Non-pigmented ciliary epithelial cell (primary cell): ENCODE measurements at regions not wholly inside any gene's neighbourhood (a gene's known extent, or its start where the extent isn't known, plus 50 kb on each side); places are given as distances from the start of the nearest gene placed in this dataset.
"Not testable (repeated sequence)": the region's sequence is repeated elsewhere in the genome, so short reads cannot be mapped to it uniquely, and the experiment has no call there.

Experiments
- DNase-seq: peaks from one replicate; pipeline ENCODE4 v3.0.0-alpha.2; 2010; ENCODE audit warnings: low read depth

DNA sequence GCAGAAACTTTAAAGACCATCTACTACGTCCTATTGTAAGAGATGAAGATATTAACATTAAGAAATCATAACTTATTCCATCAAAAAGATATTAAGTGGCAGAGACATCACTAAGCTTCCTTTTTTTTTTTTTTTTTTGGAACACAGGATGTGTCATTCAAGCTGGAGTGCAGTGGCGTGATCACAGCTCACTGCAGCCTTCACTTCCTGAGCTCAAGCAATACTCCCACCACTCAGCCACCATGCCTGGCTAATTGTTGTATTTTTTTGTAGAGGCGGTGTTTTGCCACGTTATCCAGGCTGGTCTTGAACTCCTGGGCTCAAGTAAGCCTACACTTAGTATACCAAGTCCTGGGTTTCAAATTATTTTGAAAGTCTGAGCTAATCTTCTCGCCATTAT is 169.7 kb upstream of the KCTD7 start:
- DNase-seq: not testable (repeated sequence)

DNA sequence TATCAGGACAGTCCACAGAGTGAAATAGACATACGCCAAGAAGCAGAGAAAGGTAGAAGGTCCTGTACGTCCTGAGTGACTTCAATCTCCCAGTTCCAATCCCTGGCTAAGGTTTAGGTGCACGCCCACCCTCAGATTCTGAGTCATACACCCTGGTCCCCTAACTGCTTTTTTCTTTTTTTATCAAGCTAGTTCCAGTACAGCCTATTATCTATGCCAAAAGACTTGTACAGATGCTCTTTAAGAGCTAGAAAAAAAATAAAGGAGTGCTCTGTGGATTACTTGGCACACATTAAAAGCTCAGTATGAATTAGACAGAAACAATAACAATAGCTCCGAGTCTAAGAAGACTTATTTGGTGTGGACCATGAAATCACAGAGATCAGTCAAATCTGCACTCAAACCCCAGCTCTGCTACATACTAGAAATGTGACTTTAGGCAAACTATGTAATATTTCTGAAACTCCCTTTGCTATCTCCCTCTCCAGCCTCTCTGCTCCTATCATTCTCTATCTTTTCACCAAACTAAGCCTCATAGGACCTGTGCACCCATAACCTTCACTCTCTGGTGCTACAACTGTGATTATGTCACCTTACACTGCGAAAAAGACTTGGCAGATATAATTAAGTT is 168.8 kb upstream of the KCTD7 start:
- DNase-seq: not testable (repeated sequence)

DNA sequence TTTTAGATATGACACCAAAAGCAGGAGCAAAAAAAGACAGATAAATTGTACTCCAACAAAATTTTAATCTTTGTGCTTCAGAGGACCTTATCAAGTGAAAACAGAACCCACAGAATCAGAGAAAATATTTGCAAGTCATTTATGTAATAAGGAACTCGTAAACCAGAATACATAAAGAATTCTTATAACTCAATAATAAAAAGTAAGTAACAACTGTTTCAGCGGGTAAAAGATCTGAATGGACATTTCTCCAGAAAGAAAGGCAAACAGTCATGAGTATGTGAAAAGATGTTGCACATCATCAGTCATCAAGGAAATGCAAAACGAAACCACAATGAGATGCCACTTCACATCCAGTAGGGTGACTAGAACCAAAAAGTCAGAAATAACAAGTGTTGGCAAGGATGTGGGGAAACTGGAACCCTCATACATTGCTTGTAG is 167.7 kb upstream of the KCTD7 start:
- DNase-seq: no peak

DNA sequence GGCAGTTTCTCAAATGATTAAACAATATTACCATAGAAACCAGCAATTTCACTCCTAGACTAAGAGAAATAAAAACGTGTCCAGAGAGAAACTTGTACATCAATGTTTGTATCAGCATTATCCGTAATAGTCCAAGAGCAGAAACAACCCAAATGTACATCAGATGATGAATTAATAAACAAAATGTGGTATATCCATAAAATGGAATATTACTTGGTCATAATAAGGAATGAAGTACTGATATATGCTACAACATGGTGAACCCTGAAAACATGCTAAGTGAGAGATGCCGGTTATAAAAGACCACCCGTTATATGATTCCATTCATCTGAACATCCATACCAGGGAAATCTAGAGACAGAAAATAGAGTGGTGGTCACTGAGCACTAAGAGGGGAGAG is 167.3 kb upstream of the KCTD7 start:
- not testable (repeated sequence) for DNase-seq

DNA sequence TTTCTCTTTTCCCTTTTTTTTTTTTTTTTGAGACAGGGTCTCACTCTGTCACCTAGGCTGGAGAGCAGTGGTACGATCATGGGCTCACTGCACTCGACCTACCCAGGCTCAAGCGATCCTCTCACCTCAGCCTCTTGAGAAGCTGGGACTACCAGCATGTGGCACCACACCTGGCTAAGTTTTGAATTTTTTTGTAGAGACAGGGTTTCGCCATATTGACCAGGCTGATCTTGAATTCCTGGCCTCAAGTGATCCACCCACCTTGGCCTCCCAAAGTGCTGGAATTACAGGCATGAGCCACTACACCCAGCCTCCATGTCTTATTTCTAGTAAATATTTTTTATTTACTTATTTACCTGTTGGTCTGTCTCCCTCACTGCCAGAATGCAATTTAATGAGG is 165.8 kb upstream of the KCTD7 start:
- not testable (repeated sequence) for DNase-seq

DNA sequence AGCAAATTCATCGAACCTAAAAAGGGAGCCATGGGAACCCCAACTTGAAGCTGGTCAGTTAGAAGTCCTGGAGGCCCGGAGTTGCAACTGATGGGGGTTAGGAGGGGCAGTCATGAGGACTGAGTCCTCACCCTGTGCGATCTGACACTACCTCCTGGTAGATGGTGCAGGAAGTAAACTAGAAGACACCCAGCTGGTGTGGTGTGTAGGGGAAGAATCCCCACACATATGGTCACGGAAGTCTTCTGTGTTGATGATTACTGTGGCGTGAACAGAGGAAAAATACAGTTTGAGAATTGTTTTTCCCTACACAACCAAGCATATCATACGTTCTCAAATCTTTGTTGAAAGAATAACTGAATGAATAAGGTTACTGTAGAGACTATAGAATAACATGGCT is 164.6 kb upstream of the KCTD7 start:
- no peak for DNase-seq

DNA sequence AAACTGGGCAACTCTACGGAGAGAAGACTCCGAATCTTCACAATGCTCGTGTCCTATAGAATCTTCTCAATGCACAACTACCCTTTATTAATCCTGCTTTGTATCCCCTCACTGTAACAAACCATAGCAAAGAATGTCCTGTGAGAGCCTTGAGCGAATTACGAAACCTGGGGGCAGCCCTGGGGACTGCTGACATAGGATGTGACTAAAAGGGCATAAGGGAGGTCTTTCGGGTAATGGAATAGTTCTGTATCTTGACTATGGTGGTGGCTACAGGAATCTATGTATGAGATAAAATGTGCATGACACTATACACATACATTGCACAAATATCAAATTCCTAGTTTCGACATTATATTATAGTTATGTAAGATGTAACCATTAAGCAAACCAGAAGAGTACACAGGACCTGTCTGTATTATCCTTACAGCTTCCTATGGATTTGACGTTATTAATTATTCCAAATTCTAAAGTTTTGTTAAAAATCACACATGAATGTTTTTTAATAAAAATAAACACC is 162.5 kb upstream of the KCTD7 start:
- no peak for DNase-seq

DNA sequence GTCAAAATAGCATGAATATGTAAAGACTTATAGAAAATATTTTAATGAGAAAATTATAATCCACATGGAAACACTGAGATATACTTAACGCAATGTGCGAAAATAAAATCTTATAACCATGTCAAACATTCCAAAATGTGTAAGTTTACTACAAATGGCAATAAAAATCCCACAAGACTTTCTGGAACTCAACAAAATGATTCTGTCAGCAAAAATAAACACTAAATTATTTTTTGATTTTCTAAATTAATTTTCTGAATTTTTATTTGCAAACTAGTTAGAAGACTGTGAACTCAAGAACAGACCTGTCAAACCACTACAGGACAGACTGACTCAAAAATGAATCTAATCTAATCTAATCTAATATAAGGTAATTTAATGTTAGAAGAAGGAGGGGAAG is 160.8 kb upstream of the KCTD7 start:
- no peak for DNase-seq

DNA sequence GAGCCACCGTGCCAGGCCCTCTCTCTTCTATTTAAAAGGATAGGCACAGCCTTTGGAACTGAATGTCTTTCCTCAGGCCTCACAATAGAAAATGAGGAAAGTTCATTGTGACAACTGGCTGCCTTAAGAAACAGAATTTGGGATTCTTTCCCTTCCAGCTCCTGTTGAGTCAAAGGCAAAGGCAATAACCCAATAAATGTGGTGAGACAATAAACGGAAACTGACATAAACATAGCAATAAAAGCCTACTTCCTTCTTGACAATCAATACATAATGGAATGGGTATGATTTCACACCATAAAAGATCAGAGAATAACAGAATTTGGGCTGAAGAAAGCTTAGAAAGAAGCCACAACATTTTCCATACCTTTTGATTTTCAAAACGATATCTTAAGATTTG is 155.6 kb upstream of the KCTD7 start:
- DNase-seq: not testable (repeated sequence)

DNA sequence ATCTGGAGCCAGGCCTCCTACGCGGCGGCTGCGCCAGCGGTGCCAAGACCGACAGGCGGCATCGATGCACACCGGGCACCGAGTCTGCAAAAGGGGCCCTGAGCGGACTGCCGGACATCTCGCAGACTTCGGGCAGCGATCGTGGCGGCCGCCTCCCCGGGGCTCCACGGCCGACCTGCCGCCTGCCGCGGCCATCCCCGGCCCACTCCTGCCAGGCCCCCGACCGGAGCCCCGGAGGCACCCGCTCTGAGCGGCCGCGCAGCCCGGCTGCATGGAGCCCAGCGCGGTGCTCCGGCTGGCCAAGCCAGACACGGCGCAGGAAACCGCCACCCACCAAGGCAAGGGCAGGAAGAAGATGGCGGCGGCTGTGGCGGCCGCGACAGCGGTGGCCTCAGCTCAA is 154.2 kb upstream of the KCTD7 start:
- DNase-seq: no peak

DNA sequence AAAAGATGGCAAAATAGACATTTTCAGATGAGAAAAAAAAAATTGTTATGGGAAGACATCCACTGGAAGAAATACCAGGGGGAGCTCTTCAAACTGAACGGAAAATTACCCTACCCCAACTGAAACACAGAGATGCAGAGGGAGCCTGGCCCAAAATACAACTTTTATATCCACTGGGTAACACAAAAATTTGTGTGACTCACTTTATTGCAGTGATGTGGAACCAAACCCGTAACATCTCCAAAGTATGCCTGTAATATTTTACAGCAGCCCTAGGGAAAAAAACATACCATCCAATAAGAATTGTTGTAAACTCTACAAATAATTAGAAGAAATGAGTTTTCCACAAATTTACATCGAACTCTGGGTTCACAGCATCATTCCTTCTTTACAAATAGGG is 152.6 kb upstream of the KCTD7 start:
- not testable (repeated sequence) for DNase-seq

DNA sequence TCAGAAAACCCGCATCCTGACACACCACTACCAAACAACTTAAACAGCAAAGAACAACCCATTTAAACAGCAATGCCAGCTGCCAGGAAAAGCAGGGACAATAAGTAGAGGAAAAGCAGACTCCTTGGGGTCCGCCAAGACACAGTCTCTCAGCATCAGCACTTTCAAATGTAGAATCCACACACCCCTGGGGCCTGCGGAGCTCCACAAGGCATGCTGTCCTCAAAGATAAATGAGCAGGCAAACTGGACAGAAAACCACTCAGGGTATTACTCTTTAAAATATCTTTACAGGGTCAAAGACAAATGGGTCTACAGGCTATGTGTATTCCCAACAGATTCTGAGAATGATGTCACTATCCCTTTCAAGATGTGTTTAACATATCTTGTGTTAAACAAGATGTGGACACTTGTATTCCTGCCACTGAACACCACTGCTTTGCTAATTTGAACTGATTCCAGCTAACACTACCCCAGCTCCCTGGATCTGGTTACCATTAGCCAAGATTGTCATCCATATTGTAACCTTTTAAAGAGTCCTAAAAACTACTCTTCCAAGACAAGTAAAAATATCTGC is 150.8 kb upstream of the KCTD7 start:
- DNase-seq: not testable (repeated sequence)

DNA sequence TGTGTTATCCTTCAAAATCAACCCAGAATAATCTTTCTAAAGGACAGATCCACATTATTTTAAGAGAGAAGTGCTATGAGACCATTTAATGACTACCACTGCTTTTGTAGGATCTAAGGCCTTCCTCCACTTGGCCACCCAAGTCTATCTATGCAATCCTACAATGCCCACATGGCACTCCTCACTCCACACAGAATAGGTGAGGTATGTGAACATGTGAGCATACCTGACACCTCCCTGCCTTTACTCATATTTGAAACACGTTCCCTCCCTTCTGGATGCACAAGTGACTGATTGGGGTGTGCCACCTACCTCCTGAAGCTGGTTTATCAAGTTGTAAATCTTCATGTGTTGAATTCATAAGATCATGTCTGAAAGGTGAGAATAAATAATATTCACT is 147.5 kb upstream of the KCTD7 start:
- DNase-seq: not testable (repeated sequence)

DNA sequence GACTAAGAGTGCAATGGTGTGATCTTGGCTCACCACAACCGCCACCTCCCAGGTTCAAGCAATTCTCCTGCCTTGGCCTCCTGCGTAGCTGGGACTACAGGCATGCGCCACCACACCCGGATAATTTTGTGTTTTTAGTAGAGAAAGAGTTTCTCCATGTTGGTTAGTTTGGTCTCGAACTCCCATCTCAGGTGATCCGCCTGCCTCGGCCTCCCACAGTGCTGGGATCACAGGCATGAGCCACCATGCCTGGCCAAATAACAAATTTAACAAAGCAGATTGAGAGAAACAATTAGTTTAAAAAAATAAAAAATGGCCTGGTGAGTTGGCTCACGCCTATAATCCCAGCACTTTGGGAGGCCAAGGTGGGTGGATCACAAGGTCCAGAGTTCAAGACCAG is 139.6 kb upstream of the KCTD7 start:
- DNase-seq: not testable (repeated sequence)

DNA sequence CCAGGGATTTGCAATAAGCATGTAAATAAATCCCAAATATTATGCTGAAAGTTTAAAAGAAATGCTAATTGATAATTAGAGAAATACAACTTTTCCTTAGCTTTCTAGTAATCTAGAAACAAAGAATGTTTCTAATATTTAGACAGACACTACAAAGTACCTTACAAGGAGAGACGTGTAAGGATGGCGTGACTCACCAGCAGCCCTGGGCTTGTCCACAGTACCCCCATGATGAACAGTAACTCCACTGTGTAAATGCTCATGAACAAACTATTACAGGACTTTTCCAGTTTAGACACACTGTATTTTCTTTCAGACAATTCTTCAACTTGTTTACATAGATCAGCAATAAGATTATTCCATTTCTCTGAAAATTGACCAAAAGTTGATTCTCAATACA is 138.9 kb upstream of the KCTD7 start:
- not testable (repeated sequence) for DNase-seq

DNA sequence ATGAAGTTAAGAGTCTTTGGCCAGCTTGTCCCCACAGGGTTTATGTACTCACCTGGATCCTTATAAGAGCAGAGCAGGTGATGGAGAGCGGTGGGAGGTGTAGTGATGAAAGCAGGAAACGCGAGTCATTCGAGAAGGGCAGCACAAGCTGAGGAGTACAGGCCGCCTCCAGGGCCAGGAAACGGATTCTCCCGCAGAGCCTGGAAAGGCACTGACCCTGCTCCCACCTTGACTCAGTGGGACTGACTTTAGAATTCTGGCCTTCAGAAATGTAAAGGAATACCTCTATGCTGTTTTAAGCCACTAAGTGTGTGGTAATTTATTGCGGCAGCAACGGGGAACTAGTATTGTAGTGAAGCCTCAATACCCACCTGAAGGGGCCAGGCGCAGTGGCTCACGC is 137.7 kb upstream of the KCTD7 start:
- not testable (repeated sequence) for DNase-seq

DNA sequence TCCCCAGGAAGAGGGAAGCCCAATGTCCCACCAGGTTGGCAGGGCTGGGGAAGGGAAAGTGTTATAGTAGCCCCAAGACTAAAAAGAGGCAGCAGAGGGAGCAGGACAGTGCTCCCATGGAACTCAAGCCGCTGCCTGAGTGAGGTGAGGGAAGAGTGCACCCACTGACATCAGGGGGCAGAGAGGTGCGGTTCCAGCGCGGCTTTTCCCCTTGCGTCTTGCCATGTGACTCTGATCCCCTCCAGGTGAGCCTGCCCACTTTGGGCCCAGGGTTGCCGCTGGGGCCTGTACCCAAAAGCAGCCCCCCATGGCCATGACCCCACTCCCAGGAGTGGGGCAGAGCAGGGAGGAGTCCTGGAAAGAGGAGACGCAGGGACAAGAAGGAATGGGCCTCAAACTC is 136.3 kb upstream of the KCTD7 start:
- not testable (repeated sequence) for DNase-seq

DNA sequence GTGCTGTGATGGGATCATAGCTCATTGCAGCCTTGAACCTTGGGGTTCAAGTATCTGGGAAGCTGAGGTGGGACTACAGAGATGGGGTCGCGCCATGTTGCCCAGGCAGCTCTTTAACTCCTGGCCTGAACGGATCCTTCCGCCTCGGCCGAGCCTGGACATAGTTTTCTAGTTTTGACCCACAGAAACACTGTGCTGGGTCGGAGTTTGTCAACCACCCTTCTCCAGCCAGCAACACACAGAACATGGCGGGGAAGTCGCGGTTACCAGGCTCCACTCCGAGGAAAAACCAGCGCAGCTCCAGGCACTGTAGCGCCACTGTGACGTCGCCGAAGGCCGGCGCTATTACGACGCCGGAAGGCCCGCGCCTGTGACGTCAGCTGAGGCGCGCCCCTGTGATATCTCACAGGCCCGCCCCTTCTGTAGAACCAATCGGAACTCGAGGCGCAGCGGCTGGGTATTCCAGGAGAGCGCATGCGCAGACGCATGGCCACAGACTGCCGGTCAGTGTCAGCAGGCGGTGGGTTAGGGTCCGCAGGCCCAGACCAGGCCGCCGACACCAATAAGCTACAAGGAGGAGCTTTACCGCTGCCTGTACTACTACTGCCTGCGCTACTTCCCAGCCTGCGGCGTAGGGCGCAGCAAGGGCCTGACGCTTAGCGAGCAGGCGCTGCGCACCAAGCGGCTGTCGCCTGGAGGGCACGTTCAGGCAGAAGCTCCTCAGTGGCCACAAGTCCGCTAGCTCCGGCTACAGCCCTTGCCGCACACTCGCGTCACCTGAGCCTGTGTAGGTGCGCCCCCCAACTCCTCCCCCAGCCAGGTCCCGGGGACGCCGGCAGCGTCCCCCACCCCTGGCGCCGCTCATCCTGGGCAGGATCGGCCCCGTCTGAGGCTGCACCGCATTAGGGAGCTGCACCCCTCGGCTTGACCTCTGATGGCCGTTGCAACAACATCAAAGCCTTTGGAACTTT is 135.2 kb upstream of the KCTD7 start:
- peak; percentile 84 for DNase-seq

DNA sequence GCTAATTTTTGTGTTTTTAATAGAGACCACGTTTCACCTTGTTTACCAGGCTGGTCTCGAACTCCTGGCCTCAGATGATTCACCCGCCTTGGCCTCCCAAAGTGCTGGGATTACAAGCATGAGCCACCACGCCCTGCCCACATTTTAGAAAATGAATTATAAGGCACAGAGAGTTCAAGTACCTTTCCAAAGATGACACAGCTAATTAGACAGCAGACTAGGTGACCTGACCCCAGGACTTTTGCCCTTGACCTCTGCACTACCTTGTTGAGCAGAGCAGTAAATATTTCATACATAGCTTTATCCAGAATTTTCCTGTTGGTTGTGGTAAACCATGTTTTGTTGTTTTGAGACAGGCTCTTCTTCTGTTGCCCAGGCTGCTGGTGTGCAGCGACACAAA is 131.3 kb upstream of the KCTD7 start:
- DNase-seq: no peak

DNA sequence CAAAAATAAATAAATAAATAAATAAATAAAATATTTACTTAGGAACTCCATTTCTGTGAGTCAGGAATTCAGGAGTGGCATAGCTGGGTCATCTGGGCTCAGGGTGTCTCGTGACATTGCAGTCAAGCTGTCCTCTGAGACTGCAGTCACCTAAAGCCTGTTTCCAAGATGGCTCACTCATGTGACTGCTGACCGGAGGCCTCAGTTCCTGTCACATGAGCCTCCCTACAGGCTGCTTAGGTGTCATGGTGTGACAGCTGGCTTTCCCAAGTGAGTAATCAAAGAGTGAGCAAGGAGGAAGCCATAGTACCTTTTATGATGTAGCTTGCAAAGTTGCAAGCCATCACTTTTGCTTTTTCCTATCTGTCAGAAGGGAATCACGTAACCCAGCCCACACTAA is 128.6 kb upstream of the KCTD7 start:
- no peak for DNase-seq

DNA sequence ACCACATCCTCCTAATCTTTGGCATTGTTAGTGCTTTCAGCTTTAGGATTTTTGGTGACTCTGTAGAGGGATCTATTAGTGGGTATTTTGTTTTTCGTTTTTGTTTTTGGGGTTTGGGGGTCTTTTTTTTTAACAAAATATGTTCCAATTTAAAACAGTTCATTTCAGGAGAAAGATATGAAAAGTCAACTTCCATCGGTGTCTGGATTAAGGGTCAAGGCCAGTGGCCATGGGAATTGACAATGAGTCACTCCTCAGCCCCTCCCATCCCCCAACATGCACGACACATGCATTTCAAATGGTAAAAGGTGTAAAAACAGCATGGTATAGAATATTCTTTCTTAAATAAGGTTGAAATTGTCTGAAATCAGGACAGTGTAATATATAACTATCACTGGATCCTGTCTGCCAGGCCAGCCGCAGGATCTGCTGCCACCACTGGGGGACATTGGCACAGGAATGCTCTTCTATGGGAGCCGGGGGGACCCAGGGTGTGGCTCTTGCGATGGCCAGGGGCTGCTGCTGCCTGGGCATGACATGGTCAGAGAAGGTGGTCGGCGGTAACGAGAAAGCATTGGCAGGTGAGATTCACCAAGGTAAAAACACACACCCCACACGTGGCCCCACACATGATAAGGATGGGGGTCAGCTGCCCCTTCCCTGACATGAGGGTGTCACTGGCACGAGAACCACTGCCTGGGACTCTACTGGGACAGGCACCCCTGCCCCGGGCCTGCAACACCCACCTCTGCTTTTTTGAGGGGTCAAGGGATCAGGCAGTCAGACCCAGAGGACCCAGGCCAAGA is 126.2 kb upstream of the KCTD7 start:
- no peak for DNase-seq

DNA sequence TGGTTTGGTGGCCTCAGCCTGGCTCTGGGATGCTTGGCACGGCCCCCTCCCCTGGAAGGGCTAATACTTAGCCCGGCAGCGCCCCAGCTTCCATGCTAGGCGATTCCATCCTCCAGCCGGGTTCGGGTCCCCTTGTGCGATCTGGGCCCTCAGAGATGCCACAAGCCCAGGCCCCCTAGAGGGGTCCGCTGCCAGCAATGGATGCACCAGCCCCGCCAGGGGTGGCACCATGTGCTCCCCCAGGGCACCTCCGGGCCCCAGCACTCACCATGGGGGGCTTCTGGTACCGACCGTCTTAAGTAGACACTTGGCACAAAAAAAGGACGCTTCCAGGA is 125.7 kb upstream of the KCTD7 start:
- no peak for DNase-seq
